ENCODE measurements at regions not wholly inside any gene's neighbourhood (a gene's known extent, or its start where the extent isn't known, plus 50 kb on each side); places are given as distances from the start of the nearest gene placed in this dataset.

- DNase-seq: no peak
Observed at GRCh38 chr16:72262711-72263110, 90.8 kb upstream of the PMFBP1 start.

GRCh38 chr16:72261127-72261526 lies 89.2 kb upstream of the PMFBP1 start:
- DNase-seq: no peak

- DNase-seq: peak; percentile 90
Observed at GRCh38 chr16:72256398-72257066, 84.6 kb upstream of the PMFBP1 start.

- DNase-seq: peak; percentile 10
Observed at GRCh38 chr16:72255786-72256185, 83.8 kb upstream of the PMFBP1 start.

GRCh38 chr16:72247821-72248253 lies 75.9 kb upstream of the PMFBP1 start:
- DNase-seq: peak; percentile 79

- no peak for DNase-seq
Observed at GRCh38 chr16:72246423-72246822, 74.5 kb upstream of the PMFBP1 start.

- DNase-seq: no peak
Observed at GRCh38 chr16:72244853-72245252, 72.9 kb upstream of the PMFBP1 start.

- no peak for DNase-seq
Observed at GRCh38 chr16:72243621-72244020, 71.7 kb upstream of the PMFBP1 start.

- DNase-seq: no peak
Observed at GRCh38 chr16:72242757-72243156, 70.8 kb upstream of the PMFBP1 start.

- peak; percentile 61 for DNase-seq
Observed at GRCh38 chr16:72241930-72242329, 70.0 kb upstream of the PMFBP1 start.

- DNase-seq: no peak
Observed at GRCh38 chr16:72241008-72241407, 69.1 kb upstream of the PMFBP1 start.

GRCh38 chr16:72240466-72240865 lies 68.5 kb upstream of the PMFBP1 start:
- DNase-seq: no peak

- DNase-seq: no peak
Observed at GRCh38 chr16:72236866-72237265, 64.9 kb upstream of the PMFBP1 start.

- no peak for DNase-seq
Observed at GRCh38 chr16:72234387-72234786, 62.4 kb upstream of the PMFBP1 start.

- no peak for DNase-seq
Observed at GRCh38 chr16:72228014-72228413, 56.1 kb upstream of the PMFBP1 start.

- DNase-seq: no peak
Observed at GRCh38 chr16:72226136-72226535, 54.2 kb upstream of the PMFBP1 start.

GRCh38 chr16:72224260-72224768 lies 52.4 kb upstream of the PMFBP1 start:
- DNase-seq: no peak

- no peak for DNase-seq
Observed at GRCh38 chr16:72222503-72222902, 50.5 kb upstream of the PMFBP1 start.

Measured in fibroblast of skin of right quadriceps (primary cell).